GM23338 (cell line): ENCODE measurements at regions not wholly inside any gene's neighbourhood (a gene's known extent, or its start where the extent isn't known, plus 50 kb on each side); places are given as distances from the start of the nearest gene placed in this dataset.

Source experiments
- ATAC-seq: fragments of 200-7000 bp; cut with Tn5 transposase; 3 replicates; pipeline ENCODE4 v1.9.1; 2020
- DNase-seq: peaks from one replicate; pipeline ENCODE4 v3.0.0-alpha.2; 2015; ENCODE audit warnings: low spot score
- H2AFZ ChIP-seq: fragments of 200-600 bp; sonication (generic); 2 replicates; pipeline ENCODE4 v1.8.0; 2016; ENCODE audit warnings: antibody characterized with exemption, mild to moderate bottlenecking, moderate library complexity
- H3F3A ChIP-seq: fragments of 200-600 bp; sonication (generic); replicated peaks from 2 replicates; pipeline ENCODE4 v1.8.0; 2017; ENCODE audit warnings: antibody characterized with exemption, mixed run types, low read depth
- H3K27ac ChIP-seq: fragments of 200-600 bp; sonication (generic); 2 replicates; pipeline ENCODE4 v1.6.1; 2016; ENCODE audit warnings: low read depth
- H3K27me3 ChIP-seq: fragments of 200-600 bp; sonication (generic); 2 replicates; pipeline ENCODE4 v1.8.0; 2016; ENCODE audit warnings: mild to moderate bottlenecking, mixed run types, moderate library complexity; ENCODE audit not compliant: insufficient read depth
- H3K36me3 ChIP-seq: fragments of 200-600 bp; sonication (generic); 2 replicates; pipeline ENCODE4 v1.8.0; 2016; ENCODE audit warnings: mild to moderate bottlenecking; ENCODE audit not compliant: insufficient read depth
- H3K4me1 ChIP-seq: fragments of 200-600 bp; sonication (generic); 2 replicates; pipeline ENCODE4 v1.8.0; 2016; ENCODE audit warnings: mild to moderate bottlenecking, moderate library complexity; ENCODE audit not compliant: insufficient read depth
- H3K4me2 ChIP-seq: fragments of 200-600 bp; sonication (generic); 2 replicates; pipeline ENCODE4 v1.7.1; 2017; ENCODE audit warnings: mixed run types
- H3K4me3 ChIP-seq: fragments of 200-600 bp; sonication (generic); 2 replicates; pipeline ENCODE4 v1.6.1; 2016; ENCODE audit warnings: mixed run types
- H3K79me2 ChIP-seq: fragments of 200-600 bp; sonication (generic); replicated peaks from 2 replicates; pipeline ENCODE4 v1.8.0; 2017; ENCODE audit warnings: mild to moderate bottlenecking; ENCODE audit not compliant: insufficient read depth
- H3K9me2 ChIP-seq: fragments of 200-600 bp; sonication (generic); 2 replicates; pipeline ENCODE4 v1.8.0; 2017; ENCODE audit not compliant: insufficient read depth
- H4K20me1 ChIP-seq: fragments of 200-600 bp; sonication (generic); replicated peaks from 2 replicates; pipeline ENCODE4 v1.8.0; 2017; ENCODE audit warnings: mild to moderate bottlenecking; ENCODE audit not compliant: insufficient read depth
- H3K27ac Mint-ChIP-seq: 2 replicates; pipeline ENCODE4 v1.8.0; 2020; ENCODE audit warnings: inconsistent platforms, mild to moderate bottlenecking, moderate library complexity, mixed read lengths
- H3K27me3 Mint-ChIP-seq: 3 replicates; pipeline ENCODE4 v1.8.0; 2022; ENCODE audit warnings: low read depth, mild to moderate bottlenecking, moderate library complexity, mixed read lengths, inconsistent platforms; ENCODE audit not compliant: insufficient read depth, poor library complexity
- H3K36me3 Mint-ChIP-seq: 3 replicates; pipeline ENCODE4 v1.8.0; 2021; ENCODE audit warnings: low read depth, mild to moderate bottlenecking, inconsistent platforms, moderate library complexity, mixed read lengths
- H3K4me1 Mint-ChIP-seq: 3 replicates; pipeline ENCODE4 v1.8.0; 2020; ENCODE audit warnings: mild to moderate bottlenecking, inconsistent platforms, mixed read lengths
- H3K4me3 Mint-ChIP-seq: 3 replicates; pipeline ENCODE4 v1.8.0; 2021; ENCODE audit warnings: moderate library complexity, mild to moderate bottlenecking, inconsistent platforms, mixed read lengths
- H3K9me3 Mint-ChIP-seq: 3 replicates; pipeline ENCODE4 v1.8.0; 2020; ENCODE audit warnings: moderate library complexity, mild to moderate bottlenecking, inconsistent platforms, mixed read lengths
- CREB1 ChIP-seq: fragments of 250-450 bp; sonication (Bioruptor Pico); IDR thresholded peaks from 2 replicates; pipeline ENCODE4 v1.5.0; 2020; ENCODE audit warnings: low read depth, mild to moderate bottlenecking, moderate library complexity
- CTCF ChIP-seq, 2 experiments: fragments of 200-600 bp in 1 of 2; sonication (generic) in 1 of 2; conservative IDR thresholded peaks; 2 replicates each; pipeline versions ENCODE4 v1.5.1 to v1.6.1; 2016 to 2017; ENCODE audit warnings: antibody characterized with exemption in 2 of 2, low read depth in 2 of 2, mild to moderate bottlenecking in 2 of 2, moderate library complexity in 1 of 2
- ETS1 ChIP-seq: IDR thresholded peaks from 2 replicates; pipeline ENCODE4 v1.6.1; 2016; ENCODE audit warnings: antibody characterized with exemption
- EZH2 ChIP-seq: fragments of 200-600 bp; sonication (generic); IDR thresholded peaks from one replicate; pipeline ENCODE4 v1.8.0; 2017; ENCODE audit warnings: antibody characterized with exemption, mild to moderate bottlenecking, low read depth; ENCODE audit not compliant: unreplicated experiment
- EZH2phosphoT487 ChIP-seq: fragments of 200-600 bp; sonication (generic); IDR thresholded peaks from one replicate; pipeline ENCODE4 v1.8.1; 2018; ENCODE audit warnings: antibody characterized with exemption; ENCODE audit not compliant: unreplicated experiment
- JUNB ChIP-seq: IDR thresholded peaks from one replicate; pipeline ENCODE4 v1.6.1; 2016; ENCODE audit warnings: antibody characterized with exemption; ENCODE audit not compliant: unreplicated experiment
- NANOG ChIP-seq: IDR thresholded peaks from 2 replicates; pipeline ENCODE4 v1.6.1; 2016; ENCODE audit warnings: antibody characterized with exemption, borderline replicate concordance
- POLR2AphosphoS5 ChIP-seq: IDR thresholded peaks from 2 replicates; pipeline ENCODE4 v1.6.1; 2016; ENCODE audit warnings: antibody characterized with exemption, low read depth
- REST ChIP-seq: IDR thresholded peaks from one replicate; pipeline ENCODE4 v1.6.1; 2018; ENCODE audit warnings: antibody characterized with exemption; ENCODE audit not compliant: unreplicated experiment
- STAT1 ChIP-seq: IDR thresholded peaks from one replicate; pipeline ENCODE4 v1.6.1; 2016; ENCODE audit warnings: antibody characterized with exemption; ENCODE audit not compliant: unreplicated experiment
- ZNF114 ChIP-seq: fragments of 250-450 bp; sonication (Bioruptor Pico); IDR thresholded peaks from 2 replicates; pipeline ENCODE4 v1.5.0; 2020; ENCODE audit warnings: mild to moderate bottlenecking, moderate library complexity
- ZNF331 ChIP-seq: fragments of 250-450 bp; sonication (Bioruptor Pico); IDR thresholded peaks from 2 replicates; pipeline ENCODE4 v1.5.0; 2020; ENCODE audit warnings: low read depth, mild to moderate bottlenecking, moderate library complexity
- TF ChIP-seq, protein P1 (sequence below): fragments of 250-450 bp; sonication (Bioruptor Pico); IDR thresholded peaks from 2 replicates; pipeline ENCODE4 v1.5.0; 2020; ENCODE audit warnings: mild to moderate bottlenecking, moderate library complexity

- Mint-ChIP-seq H3K4me1 (no peaks in the 10 kb centered on the region), H3K36me3 (no peaks in the 10 kb centered on the region; the same call in 2 of the 3 replicates), H3K9me3 (no peaks in the 10 kb centered on the region), H3K27me3 (no peaks in the 10 kb centered on the region), H3K4me3 (no peak overlapping the region), H3K27ac (no peak overlapping the region)
- Histone ChIP-seq H2AFZ (no peak overlapping the region), H3K4me3 (no peak overlapping the region), H3K4me2 (no peak overlapping the region), H3K27me3 (no peaks in the 10 kb centered on the region), H3K36me3 (no peaks in the 10 kb centered on the region), H3F3A (no peaks in the 10 kb centered on the region), H3K9me2 (peaks cover 3% of the 10 kb centered on the region; the same call in 1 of the 2 replicates), H4K20me1 (no peaks in the 10 kb centered on the region; the same call in 1 of the 2 replicates), H3K4me1 (no peaks in the 10 kb centered on the region), H3K27ac (no peak overlapping the region), H3K79me2 (no peaks in the 10 kb centered on the region)
- TF ChIP-seq STAT1 (no peak), EZH2 (no peak), ZNF331 (CRISPR knock-in tag) (no peak), POLR2AphosphoS5 (no peak), REST (no peak), CREB1 (CRISPR knock-in tag) (no peak), EZH2phosphoT487 (no peak), NANOG (no peak), CTCF (conservative IDR thresholded peaks at IDR 0.05; ENCODE audit: low read depth in 2 of 2) (no peak), ETS1 (no peak), ZNF114 (CRISPR knock-in tag) (no peak), JUNB (no peak)
- TF ChIP-seq, protein P1, sequence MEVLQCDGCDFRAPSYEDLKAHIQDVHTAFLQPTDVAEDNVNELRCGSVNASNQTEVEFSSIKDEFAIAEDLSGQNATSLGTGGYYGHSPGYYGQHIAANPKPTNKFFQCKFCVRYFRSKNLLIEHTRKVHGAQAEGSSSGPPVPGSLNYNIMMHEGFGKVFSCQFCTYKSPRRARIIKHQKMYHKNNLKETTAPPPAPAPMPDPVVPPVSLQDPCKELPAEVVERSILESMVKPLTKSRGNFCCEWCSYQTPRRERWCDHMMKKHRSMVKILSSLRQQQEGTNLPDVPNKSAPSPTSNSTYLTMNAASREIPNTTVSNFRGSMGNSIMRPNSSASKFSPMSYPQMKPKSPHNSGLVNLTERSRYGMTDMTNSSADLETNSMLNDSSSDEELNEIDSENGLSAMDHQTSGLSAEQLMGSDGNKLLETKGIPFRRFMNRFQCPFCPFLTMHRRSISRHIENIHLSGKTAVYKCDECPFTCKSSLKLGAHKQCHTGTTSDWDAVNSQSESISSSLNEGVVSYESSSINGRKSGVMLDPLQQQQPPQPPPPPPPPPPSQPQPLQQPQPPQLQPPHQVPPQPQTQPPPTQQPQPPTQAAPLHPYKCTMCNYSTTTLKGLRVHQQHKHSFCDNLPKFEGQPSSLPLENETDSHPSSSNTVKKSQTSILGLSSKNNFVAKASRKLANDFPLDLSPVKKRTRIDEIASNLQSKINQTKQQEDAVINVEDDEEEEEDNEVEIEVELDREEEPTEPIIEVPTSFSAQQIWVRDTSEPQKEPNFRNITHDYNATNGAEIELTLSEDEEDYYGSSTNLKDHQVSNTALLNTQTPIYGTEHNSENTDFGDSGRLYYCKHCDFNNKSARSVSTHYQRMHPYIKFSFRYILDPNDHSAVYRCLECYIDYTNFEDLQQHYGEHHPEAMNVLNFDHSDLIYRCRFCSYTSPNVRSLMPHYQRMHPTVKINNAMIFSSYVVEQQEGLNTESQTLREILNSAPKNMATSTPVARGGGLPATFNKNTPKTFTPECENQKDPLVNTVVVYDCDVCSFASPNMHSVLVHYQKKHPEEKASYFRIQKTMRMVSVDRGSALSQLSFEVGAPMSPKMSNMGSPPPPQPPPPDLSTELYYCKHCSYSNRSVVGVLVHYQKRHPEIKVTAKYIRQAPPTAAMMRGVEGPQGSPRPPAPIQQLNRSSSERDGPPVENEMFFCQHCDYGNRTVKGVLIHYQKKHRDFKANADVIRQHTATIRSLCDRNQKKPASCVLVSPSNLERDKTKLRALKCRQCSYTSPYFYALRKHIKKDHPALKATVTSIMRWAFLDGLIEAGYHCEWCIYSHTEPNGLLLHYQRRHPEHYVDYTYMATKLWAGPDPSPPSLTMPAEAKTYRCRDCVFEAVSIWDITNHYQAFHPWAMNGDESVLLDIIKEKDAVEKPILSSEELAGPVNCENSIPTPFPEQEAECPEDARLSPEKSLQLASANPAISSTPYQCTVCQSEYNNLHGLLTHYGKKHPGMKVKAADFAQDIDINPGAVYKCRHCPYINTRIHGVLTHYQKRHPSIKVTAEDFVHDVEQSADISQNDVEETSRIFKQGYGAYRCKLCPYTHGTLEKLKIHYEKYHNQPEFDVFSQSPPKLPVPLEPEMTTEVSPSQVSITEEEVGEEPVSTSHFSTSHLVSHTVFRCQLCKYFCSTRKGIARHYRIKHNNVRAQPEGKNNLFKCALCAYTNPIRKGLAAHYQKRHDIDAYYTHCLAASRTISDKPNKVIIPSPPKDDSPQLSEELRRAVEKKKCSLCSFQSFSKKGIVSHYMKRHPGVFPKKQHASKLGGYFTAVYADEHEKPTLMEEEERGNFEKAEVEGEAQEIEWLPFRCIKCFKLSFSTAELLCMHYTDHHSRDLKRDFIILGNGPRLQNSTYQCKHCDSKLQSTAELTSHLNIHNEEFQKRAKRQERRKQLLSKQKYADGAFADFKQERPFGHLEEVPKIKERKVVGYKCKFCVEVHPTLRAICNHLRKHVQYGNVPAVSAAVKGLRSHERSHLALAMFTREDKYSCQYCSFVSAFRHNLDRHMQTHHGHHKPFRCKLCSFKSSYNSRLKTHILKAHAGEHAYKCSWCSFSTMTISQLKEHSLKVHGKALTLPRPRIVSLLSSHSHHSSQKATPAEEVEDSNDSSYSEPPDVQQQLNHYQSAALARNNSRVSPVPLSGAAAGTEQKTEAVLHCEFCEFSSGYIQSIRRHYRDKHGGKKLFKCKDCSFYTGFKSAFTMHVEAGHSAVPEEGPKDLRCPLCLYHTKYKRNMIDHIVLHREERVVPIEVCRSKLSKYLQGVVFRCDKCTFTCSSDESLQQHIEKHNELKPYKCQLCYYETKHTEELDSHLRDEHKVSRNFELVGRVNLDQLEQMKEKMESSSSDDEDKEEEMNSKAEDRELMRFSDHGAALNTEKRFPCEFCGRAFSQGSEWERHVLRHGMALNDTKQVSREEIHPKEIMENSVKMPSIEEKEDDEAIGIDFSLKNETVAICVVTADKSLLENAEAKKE (CRISPR knock-in tag): no peak
- ATAC-seq (no peak), DNase-seq (no peak)
Measured at GRCh38 chr3:101042996-101043686, 49.9 kb upstream of the ABI3BP start.
